HG02763 (cell line): ENCODE measurements at regions not wholly inside any gene's neighbourhood (a gene's known extent, or its start where the extent isn't known, plus 50 kb on each side); places are given as distances from the start of the nearest gene placed in this dataset.

ENCODE experiments used
- ATAC-seq: cut with Tn5 transposase; IDR thresholded peaks from one replicate; pipeline ENCODE4 v1.9.1; 2021; ENCODE audit warnings: mild to moderate bottlenecking, moderate library complexity; ENCODE audit not compliant: unreplicated experiment

GRCh38 chr15:77771616-77772015 lies 138.9 kb upstream of the LINGO1 start:
- no peak for ATAC-seq

GRCh38 chr15:77769700-77770099 lies 137.0 kb upstream of the LINGO1 start:
- no peak for ATAC-seq

DNA sequence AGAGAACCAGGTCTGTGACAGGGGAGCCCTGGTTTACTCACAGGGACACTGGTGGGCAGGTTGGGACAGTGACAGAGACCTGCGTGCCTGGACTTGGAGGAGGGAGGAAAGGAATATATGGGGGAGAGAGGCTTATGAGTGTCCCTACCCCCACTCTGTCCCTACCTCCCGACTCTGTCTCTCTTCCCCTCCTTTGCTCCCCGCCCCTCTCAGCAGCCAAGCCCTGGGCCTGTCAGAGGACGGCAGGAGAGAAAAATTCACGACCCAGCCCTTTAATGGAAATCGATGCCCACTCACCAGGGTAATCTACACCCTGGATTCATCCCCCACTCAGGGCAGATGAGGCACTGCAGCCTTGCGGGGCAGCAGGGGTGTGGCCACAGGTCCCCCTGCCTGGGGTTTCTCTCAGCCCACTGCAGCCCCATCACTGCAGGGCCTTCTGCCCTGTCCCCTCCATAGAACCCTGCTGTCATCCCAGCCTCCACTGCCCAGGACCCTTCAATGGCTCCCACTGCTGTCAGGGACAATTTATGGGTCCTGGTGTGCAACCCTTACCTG lies 135.9 kb upstream of the LINGO1 start:
- no peak for ATAC-seq

DNA sequence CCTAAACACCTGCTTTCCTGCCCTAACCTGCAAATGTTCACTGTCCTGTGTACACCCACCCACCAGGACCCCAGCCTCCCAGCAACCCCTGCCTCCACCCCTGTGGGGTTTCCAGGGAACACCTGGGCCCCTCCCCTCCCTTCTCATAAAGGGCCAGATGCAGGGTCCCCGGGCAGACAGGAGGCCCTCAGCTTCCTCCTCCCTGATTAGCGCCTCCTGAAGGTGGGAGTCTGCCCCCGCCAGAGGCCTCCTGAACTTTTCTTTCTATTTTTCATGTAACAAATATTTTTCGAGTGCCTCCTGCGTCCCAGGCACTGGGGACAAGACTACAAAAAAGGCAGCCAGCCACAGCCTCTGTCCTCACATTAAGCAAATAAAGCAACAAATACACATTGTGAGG lies 135.4 kb upstream of the LINGO1 start:
- no peak for ATAC-seq

- no peak for ATAC-seq
These were observed 131.4 kb upstream of the LINGO1 start for GRCh38 chr15:77764095-77764494.

GRCh38 chr15:77762747-77763355 lies 130.1 kb upstream of the LINGO1 start:
- no peak for ATAC-seq

GRCh38 chr15:77759896-77760592 lies 127.3 kb upstream of the LINGO1 start:
- ATAC-seq: no peak

DNA sequence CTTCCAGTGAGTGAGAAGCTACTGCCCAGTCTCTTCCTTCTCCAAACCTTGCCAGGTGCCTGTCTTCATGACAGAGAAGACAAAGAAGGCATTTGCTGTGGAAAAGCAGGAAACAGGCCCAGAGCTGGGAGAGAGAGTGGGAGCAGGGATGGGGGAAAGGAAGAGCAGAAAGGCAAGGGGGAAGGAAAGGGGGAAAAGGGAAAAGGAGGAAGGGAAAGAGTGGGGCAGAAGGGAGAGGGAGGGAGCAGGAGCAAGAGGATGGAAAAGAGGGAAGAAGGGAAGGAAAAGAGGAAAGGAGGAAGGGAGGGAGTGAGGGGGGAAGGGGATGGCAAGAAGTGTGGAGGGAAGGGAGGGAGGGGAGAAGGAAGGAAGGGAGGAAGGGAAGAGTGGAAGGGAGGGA lies 121.2 kb upstream of the LINGO1 start:
- ATAC-seq: no peak

GRCh38 chr15:77753281-77753873 lies 120.7 kb upstream of the LINGO1 start:
- ATAC-seq: no peak

- no peak for ATAC-seq
These were observed 117.4 kb upstream of the LINGO1 start for GRCh38 chr15:77749998-77750540.

DNA sequence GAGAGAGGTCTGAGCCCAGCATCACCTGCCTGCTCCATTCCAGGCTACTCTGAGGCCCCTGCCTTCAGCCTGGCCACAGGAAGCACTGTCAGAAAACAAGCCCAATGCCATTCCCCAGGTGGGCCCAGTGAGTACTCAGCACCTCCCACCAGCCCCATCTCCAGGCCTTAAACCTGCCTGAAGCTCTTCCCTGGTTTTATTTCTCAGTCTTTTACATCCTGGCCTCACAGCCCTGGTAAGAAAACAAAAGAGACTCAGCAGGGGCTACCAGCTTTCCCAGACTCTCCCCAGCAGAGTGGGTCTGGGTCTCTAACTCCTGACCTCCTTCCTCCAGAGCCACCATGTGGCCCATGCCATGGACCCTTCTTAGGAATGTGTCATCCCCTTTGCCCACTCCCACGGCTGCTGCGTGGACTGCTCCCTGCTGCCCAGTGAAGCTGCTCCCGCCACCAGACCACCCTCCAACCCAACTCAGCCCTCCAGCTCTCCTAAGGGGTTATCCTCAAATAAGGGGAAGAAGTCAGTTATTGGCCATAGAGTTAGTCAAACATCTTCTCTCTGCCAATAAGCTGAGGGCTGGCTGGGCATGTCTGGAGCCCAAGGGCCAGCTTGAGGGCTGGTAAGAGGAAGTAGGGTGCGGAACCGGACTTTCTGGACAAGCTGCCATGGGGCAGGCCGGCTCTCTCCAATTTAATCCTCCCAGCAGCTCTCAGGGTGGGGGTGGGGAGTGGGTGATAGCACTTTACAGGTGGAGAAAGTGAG lies 116.7 kb upstream of the LINGO1 start:
- ATAC-seq: no peak

GRCh38 chr15:77748078-77749064 lies 115.7 kb upstream of the LINGO1 start:
- no peak for ATAC-seq

GRCh38 chr15:77747175-77748077 lies 114.7 kb upstream of the LINGO1 start:
- ATAC-seq: no peak

DNA sequence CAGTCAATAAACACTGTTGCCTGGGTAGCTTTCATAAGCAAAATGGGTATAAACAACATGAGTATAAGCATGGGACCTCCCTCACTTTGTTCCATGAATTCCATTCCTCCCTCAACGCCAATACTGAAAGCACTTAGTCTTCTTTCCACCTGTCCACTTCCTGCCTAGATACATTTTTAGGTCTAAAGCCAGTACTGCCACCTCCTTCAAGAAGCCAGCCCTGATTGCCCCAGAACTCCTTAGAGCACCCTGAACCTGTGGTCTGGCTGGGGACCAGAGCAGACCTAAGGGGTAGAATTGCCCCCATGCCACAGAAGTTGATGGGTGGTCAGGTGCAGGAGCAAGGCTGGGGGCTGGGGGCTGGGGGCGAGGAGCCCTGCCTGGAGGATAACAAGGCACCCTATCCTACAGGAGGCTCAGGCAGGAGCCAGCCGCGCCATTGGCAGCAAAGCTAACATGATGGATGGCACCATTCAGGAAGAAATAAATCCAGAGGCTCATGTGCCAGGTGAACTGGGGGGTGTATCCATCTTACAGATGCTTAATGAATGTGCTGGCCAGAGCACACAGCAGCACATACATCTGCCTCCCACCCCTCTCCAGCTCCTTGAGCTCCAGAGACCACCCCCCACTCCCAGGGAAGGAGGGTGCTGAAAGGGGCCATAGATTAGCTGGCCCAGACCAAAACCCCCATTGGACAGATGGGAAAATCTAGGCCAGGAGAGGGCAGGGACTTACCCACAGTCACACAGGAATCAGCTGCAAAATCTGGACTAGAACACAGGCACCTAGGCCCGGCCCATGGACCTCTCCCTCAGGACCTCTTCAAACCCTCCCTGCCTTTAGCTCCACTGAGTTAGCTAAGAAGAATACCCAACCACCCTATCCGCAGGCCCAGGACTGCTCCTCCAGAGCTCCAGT lies 113.8 kb upstream of the LINGO1 start:
- ATAC-seq: no peak

DNA sequence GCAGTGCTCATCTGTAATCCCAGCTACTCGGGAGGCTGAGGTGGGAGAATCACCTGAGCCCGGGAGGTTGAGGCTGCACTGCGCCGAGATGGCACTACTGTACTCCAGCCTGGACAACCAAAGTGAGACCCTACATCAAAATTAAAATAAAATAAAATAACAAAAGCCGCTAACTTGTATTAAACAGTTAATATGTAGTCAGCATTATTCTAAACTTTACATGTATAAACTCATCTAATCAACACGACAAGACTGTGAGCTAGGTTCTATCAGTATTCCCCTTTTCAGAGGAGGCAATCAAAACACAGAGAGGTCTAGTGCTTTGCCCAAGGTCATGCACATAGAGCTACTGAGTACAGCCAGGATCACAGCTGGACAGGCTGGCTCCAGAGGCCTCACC lies 111.7 kb upstream of the LINGO1 start:
- ATAC-seq: no peak

- ATAC-seq: no peak
These were observed 109.9 kb upstream of the LINGO1 start for GRCh38 chr15:77742570-77742969.

- ATAC-seq: no peak
These were observed 109.4 kb upstream of the LINGO1 start for GRCh38 chr15:77742127-77742526.

- no peak for ATAC-seq
These were observed 108.4 kb upstream of the LINGO1 start for GRCh38 chr15:77741106-77741505.
